Activated naive CD4-positive, alpha-beta T cell treated with anti-CD3 and anti-CD28 coated beads, Interleukin-2, amount 50 U/mL, for 16 hours (primary cell): ENCODE measurements at regions not wholly inside any gene's neighbourhood (a gene's known extent, or its start where the extent isn't known, plus 50 kb on each side); places are given as distances from the start of the nearest gene placed in this dataset.
"Not testable (repeated sequence)": the region's sequence is repeated elsewhere in the genome, so short reads cannot be mapped to it uniquely, and the experiment has no call there.

Experiments
- DNase-seq: peaks from one replicate; pipeline ENCODE4 v3.0.0-alpha.2; 2020

GRCh38 chr7:66542528-66543269 is 86.0 kb upstream of the KCTD7 start:
- no peak for DNase-seq

- DNase-seq: no peak
Observed at GRCh38 chr7:66549466-66549865, 79.2 kb upstream of the KCTD7 start.

GRCh38 chr7:66553001-66553400 is 75.7 kb upstream of the KCTD7 start:
- no peak for DNase-seq

- DNase-seq: not testable (repeated sequence)
Observed at GRCh38 chr7:66553675-66554074, 75.0 kb upstream of the KCTD7 start.

GRCh38 chr7:66554291-66554690 is 74.4 kb upstream of the KCTD7 start:
- DNase-seq: not testable (repeated sequence)

- not testable (repeated sequence) for DNase-seq
Observed at GRCh38 chr7:66554842-66555430, 73.7 kb upstream of the KCTD7 start.

GRCh38 chr7:66556177-66556548 is 72.5 kb upstream of the KCTD7 start:
- DNase-seq: no peak

GRCh38 chr7:66556549-66557213 is 72.0 kb upstream of the KCTD7 start:
- DNase-seq: no peak

GRCh38 chr7:66557214-66558200 is 71.2 kb upstream of the KCTD7 start:
- peak; percentile 73 for DNase-seq

- DNase-seq: no peak
Observed at GRCh38 chr7:66558201-66558641, 70.5 kb upstream of the KCTD7 start.

- no peak for DNase-seq
Observed at GRCh38 chr7:66558660-66559465, 69.8 kb upstream of the KCTD7 start.

- no peak for DNase-seq
Observed at GRCh38 chr7:66564045-66564444, 64.6 kb upstream of the KCTD7 start.

GRCh38 chr7:66570179-66570578 is 58.5 kb upstream of the KCTD7 start:
- not testable (repeated sequence) for DNase-seq

- DNase-seq: no peak
Observed at GRCh38 chr7:66571568-66571967, 57.1 kb upstream of the KCTD7 start.

- DNase-seq: not testable (repeated sequence)
Observed at GRCh38 chr7:66573782-66574495, 54.7 kb upstream of the KCTD7 start.

- DNase-seq: not testable (repeated sequence)
Observed at GRCh38 chr7:66574768-66575167, 53.9 kb upstream of the KCTD7 start.

- DNase-seq: no peak
Observed at GRCh38 chr7:66575398-66575797, 53.3 kb upstream of the KCTD7 start.

- no peak for DNase-seq
Observed at GRCh38 chr7:66576646-66577045, 52.0 kb upstream of the KCTD7 start.
